Tibial nerve (tissue), 4 donors: ENCODE measurements at regions not wholly inside any gene's neighbourhood (a gene's known extent, or its start where the extent isn't known, plus 50 kb on each side); places are given as distances from the start of the nearest gene placed in this dataset.

Experiments used
- EP300 ChIP-seq, 2 donors: sonication (generic); formaldehyde crosslinking; IDR thresholded peaks; one replicate each; pipeline ENCODE4 v1.6.1; 2017; ENCODE audit warnings: antibody characterized with exemption in 2 of 2, mild to moderate bottlenecking in 1 of 2
- POLR2A ChIP-seq, 2 donors: fragments of 450-650 bp; IDR thresholded peaks; one replicate each; pipeline ENCODE4 v1.6.1; 2017; ENCODE audit warnings: antibody characterized with exemption in 2 of 2, mild to moderate bottlenecking in 2 of 2, moderate library complexity in 2 of 2
- TF ChIP-seq, protein P1 (sequence below), 5 experiments: fragments of 200-600 bp in 3 of 5; fragments of 450-650 bp in 2 of 5; sonication (generic) in 3 of 5; IDR thresholded peaks; one replicate each; pipeline ENCODE4 v1.5.1; 2016 to 2019; ENCODE audit warnings: antibody characterized with exemption in 5 of 5, mild to moderate bottlenecking in 3 of 5, moderate library complexity in 2 of 5

DNA sequence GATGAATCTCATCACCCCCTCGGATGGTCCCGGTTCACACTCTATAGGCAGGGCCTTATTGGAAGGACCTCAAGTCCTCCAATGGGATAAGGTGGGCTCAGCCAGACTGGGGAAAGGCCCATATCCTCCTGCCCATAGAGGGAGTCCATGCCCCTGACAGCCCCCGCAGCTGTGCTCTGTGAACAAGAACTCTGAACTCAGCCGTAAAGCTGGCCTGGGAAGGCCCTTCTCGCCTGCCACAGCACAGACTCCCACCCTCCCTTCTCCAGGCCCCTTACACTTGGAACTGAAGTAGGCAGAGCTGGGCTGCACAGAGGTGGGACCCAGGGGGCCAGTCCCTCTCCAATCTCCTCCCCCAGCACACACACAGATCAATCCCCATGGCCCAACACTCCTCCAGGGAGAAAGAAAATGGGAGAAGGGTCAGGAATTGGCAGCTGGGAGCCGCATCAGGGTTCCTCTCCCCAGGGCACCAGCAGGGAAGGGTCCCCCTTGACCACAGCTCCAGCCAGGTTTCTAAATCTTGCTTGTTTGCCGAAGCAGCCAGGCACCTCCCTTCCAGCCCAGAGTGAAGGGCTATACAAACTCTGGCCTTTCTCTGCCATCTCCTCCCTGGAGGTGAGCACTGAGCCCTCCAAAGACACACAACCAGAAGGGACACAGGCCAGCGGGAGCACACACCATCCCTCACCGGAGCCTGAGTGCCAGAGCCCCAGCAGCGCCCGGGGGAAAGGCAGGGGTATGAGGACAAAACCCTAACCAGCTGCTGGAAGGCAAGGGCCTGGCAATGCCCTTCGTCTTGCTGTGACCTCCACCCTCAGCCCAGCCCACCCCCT, 454.1 kb downstream of the SOX9 start:
- TF ChIP-seq, protein P1, sequence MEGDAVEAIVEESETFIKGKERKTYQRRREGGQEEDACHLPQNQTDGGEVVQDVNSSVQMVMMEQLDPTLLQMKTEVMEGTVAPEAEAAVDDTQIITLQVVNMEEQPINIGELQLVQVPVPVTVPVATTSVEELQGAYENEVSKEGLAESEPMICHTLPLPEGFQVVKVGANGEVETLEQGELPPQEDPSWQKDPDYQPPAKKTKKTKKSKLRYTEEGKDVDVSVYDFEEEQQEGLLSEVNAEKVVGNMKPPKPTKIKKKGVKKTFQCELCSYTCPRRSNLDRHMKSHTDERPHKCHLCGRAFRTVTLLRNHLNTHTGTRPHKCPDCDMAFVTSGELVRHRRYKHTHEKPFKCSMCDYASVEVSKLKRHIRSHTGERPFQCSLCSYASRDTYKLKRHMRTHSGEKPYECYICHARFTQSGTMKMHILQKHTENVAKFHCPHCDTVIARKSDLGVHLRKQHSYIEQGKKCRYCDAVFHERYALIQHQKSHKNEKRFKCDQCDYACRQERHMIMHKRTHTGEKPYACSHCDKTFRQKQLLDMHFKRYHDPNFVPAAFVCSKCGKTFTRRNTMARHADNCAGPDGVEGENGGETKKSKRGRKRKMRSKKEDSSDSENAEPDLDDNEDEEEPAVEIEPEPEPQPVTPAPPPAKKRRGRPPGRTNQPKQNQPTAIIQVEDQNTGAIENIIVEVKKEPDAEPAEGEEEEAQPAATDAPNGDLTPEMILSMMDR (IDR thresholded peaks at IDR 0.05) = no peak
- TF ChIP-seq POLR2A (IDR thresholded peaks at IDR 0.05) = no peak
- no peak for TF ChIP-seq EP300 (IDR thresholded peaks at IDR 0.05)
